ENCODE measurements at regions not wholly inside any gene's neighbourhood (a gene's known extent, or its start where the extent isn't known, plus 50 kb on each side); places are given as distances from the start of the nearest gene placed in this dataset.

DNA sequence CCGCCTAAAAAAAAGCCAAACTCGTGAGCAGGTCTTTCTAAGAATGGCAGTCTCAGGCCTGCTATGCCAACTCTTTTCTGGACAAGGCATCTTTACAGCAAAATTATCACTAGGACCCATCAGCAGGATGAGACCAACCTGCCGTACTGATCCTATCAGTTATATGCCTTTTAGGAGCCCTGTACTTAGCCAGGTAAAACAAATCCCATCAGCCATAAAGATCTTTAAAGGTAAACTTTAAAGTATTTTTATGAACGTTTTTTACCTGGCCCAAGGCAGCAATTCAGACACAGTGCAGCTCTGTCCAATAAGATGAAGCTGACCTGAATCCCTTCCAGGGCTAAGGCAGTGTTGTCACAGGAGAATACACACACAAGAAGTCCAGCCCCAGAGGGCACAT lies 51.3 kb upstream of the TGM3 start:
- TF ChIP-seq, protein P1, sequence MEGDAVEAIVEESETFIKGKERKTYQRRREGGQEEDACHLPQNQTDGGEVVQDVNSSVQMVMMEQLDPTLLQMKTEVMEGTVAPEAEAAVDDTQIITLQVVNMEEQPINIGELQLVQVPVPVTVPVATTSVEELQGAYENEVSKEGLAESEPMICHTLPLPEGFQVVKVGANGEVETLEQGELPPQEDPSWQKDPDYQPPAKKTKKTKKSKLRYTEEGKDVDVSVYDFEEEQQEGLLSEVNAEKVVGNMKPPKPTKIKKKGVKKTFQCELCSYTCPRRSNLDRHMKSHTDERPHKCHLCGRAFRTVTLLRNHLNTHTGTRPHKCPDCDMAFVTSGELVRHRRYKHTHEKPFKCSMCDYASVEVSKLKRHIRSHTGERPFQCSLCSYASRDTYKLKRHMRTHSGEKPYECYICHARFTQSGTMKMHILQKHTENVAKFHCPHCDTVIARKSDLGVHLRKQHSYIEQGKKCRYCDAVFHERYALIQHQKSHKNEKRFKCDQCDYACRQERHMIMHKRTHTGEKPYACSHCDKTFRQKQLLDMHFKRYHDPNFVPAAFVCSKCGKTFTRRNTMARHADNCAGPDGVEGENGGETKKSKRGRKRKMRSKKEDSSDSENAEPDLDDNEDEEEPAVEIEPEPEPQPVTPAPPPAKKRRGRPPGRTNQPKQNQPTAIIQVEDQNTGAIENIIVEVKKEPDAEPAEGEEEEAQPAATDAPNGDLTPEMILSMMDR (conservative IDR thresholded peaks at IDR 0.05 in 1 of 2, IDR thresholded peaks at IDR 0.05 in 1 of 2; ENCODE audit: extremely low read depth in 1 of 2, insufficient read depth in 1 of 2, low read depth in 1 of 2, low read length in 2 of 2): no peak
- TF ChIP-seq EZH2 (IDR thresholded peaks at IDR 0.05; ENCODE audit: borderline replicate concordance, low read length): no peak
